Neural cell (in vitro differentiated cells): ENCODE measurements at regions not wholly inside any gene's neighbourhood (a gene's known extent, or its start where the extent isn't known, plus 50 kb on each side); places are given as distances from the start of the nearest gene placed in this dataset.

Experiments used
- CTCF ChIP-seq: fragments of 450-650 bp; IDR thresholded peaks from 2 replicates; pipeline ENCODE4 v1.5.1; 2014; ENCODE audit warnings: antibody characterized with exemption, mild to moderate bottlenecking, moderate library complexity; ENCODE audit not compliant: poor library complexity, severe bottlenecking
- EZH2 ChIP-seq: fragments of 200-600, 300-800 bp; shearing (Covaris generic), sonication (generic); IDR thresholded peaks from 2 replicates; pipeline ENCODE4 v1.6.1; 2014; ENCODE audit warnings: antibody characterized with exemption, low read length, borderline replicate concordance, mild to moderate bottlenecking; ENCODE audit not compliant: insufficient read depth, poor library complexity, severe bottlenecking
- MXI1 ChIP-seq: fragments of 450-650 bp; conservative IDR thresholded peaks from 2 replicates; pipeline ENCODE4 v1.6.1; 2014; ENCODE audit warnings: antibody characterized with exemption, mild to moderate bottlenecking; ENCODE audit not compliant: poor library complexity, severe bottlenecking
- RAD21 ChIP-seq: fragments of 450-650 bp; conservative IDR thresholded peaks from 2 replicates; pipeline ENCODE4 v1.6.1; 2014; ENCODE audit warnings: antibody characterized with exemption, mild to moderate bottlenecking, moderate library complexity
- REST ChIP-seq: IDR thresholded peaks from 2 replicates; pipeline ENCODE4 v1.6.1; 2012; ENCODE audit warnings: borderline replicate concordance
- SMC3 ChIP-seq: fragments of 450-650 bp; conservative IDR thresholded peaks from 2 replicates; pipeline ENCODE4 v1.6.1; 2014; ENCODE audit warnings: antibody characterized with exemption, mild to moderate bottlenecking, moderate library complexity; ENCODE audit not compliant: poor library complexity
- TAF1 ChIP-seq: IDR thresholded peaks from 2 replicates; pipeline ENCODE4 v1.6.1; 2012; ENCODE audit warnings: low read depth

DNA sequence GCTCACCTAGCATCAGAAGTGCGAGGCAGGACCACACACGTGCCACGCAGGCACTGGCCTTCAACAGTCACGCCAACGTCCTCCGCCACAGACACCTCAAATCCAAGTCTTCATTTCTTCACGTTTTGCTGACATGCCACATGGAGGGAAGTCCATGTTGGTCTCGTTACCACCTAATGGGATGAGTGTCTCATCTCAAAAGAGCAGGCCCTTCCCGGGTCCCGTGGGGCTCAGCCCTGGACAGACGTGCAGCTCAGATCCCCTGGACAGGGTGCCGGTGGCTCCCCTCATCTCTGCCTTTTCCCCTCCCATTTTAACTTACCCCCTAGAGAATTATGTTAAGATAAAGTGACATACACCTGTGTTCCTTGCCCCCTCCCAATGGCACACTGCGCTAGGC, 76.8 kb downstream of the MRPL36 start:
- TF ChIP-seq EZH2 (no peak), MXI1 (no peak), SMC3 (no peak), RAD21 (no peak), REST (no peak), CTCF (no peak), TAF1 (no peak)
